ENCODE measurements at regions not wholly inside any gene's neighbourhood (a gene's known extent, or its start where the extent isn't known, plus 50 kb on each side); places are given as distances from the start of the nearest gene placed in this dataset.
"Not testable (repeated sequence)": the region's sequence is repeated elsewhere in the genome, so short reads cannot be mapped to it uniquely, and the experiment has no call there.

DNA sequence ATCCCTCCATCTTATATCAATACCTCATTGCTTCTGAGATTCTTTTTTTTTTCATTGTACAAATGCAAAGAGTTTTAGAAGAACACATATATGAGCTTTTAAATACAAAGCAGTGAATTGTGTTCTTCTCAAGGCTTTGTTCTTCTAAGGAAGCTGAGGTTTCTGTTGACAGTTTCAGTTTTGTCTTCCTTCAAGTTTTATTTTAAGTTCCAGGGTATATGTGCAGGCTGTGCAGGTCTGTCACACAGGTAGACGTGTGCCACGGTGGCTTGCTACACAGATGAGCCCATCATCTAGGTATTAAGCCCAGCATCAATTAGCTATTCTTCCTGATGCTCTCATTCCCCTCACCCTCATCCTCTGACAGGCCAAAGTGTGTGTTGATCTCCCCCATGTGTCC, 201.2 kb upstream of the DIPK2B start:
- WGBS (ENCODE audit: insufficient coverage): no CpG with 5 or more reads among the region's 2 CpGs
- Histone ChIP-seq H3K4me1 (ENCODE audit: control insufficient read depth in 1 of 2, insufficient read depth in 2 of 2, low read length in 2 of 2) (no peaks in the 10 kb centered on the region), H3K36me3 (replicated peaks in 1 of 2; ENCODE audit: control insufficient read depth in 1 of 2, insufficient read depth in 2 of 2, low read length in 2 of 2) (no peaks in the 10 kb centered on the region), H2AFZ (ENCODE audit: insufficient read depth, low read depth, low read length, poor library complexity, severe bottlenecking) (no peak overlapping the region), H3K27me3 (ENCODE audit: control insufficient read depth in 2 of 2, insufficient read depth in 2 of 2, low read length in 2 of 2) (no peaks in the 10 kb centered on the region), H3K4me2 (replicated peaks; ENCODE audit: extremely low read depth, low read length, poor library complexity, severe bottlenecking) (no peak overlapping the region), H3K27ac (ENCODE audit: low read depth in 1 of 2, low read length in 2 of 2) (no peak overlapping the region), H3K9me3 (replicated peaks in 1 of 2; ENCODE audit: control insufficient read depth in 1 of 2, insufficient read depth in 1 of 2, low read length in 2 of 2) (peaks cover 7 to 15% of the 10 kb centered on the region in 2 donors), H4K20me1 (ENCODE audit: insufficient read depth, low read length) (no peaks in the 10 kb centered on the region), H3K79me2 (ENCODE audit: insufficient read depth, low read length) (no peaks in the 10 kb centered on the region), H3K4me3 (replicated peaks in 1 of 3; ENCODE audit: low read depth in 2 of 3, low read length in 3 of 3) (no peak overlapping the region), H3K9ac (ENCODE audit: insufficient read depth, low read length, poor library complexity, severe bottlenecking) (no peak overlapping the region)
- intact Hi-C loops (cut with micrococcal nuclease): no loop called here
- DNase-seq: no peak
- TF ChIP-seq, protein P1, sequence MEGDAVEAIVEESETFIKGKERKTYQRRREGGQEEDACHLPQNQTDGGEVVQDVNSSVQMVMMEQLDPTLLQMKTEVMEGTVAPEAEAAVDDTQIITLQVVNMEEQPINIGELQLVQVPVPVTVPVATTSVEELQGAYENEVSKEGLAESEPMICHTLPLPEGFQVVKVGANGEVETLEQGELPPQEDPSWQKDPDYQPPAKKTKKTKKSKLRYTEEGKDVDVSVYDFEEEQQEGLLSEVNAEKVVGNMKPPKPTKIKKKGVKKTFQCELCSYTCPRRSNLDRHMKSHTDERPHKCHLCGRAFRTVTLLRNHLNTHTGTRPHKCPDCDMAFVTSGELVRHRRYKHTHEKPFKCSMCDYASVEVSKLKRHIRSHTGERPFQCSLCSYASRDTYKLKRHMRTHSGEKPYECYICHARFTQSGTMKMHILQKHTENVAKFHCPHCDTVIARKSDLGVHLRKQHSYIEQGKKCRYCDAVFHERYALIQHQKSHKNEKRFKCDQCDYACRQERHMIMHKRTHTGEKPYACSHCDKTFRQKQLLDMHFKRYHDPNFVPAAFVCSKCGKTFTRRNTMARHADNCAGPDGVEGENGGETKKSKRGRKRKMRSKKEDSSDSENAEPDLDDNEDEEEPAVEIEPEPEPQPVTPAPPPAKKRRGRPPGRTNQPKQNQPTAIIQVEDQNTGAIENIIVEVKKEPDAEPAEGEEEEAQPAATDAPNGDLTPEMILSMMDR (IDR thresholded peaks at IDR 0.05): no peak
- Mint-ChIP-seq H3K4me3 (no peak overlapping the region), H3K9me3 (peaks cover 0 to 17% (median 6%) of the 10 kb centered on the region in 7 donors), H3K36me3 (no peaks in the 10 kb centered on the region), H3K4me1 (no peaks in the 10 kb centered on the region), H3K27ac (no peak overlapping the region), H3K27me3 (ENCODE audit: low read depth in 3 of 3) (peaks cover 0 to 7% (median 0%) of the 10 kb centered on the region in 3 donors)

DNA sequence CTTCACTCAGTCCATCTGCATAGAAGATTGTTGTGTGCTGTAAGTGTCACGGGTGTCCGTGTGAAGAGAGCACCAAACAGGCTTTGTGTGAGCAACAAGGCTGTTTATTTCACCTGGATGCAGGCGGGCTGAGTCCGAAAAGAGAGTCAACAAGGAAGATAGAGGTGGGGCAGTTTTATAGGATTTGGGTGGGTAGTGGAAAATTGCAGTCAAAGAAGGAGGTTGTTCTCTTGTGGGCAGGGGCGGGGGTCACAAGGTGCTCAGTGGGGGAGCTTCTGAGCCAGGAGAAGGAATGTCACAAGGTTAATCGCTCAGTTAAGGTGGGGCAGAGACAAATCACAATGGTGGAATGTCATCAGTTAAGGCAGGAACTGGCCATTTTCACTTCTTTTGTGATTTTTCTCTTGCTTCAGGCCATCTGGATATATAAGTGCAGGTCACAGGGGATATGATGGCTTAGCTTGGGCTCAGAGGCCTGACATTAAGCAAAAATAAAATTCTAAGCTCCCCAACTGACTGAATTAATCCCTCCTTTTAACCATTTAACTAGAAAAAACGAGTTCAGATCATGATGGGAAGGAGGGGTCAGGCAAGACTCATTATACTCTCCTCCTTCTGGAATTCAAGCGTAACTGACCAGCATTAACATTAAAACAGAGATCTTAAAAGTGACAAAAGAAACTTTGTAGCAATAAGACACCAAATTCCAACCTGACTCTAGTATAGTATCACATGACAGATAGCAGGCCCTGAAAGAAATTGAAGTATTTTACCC, 200.5 kb upstream of the DIPK2B start:
- H3K36me3 Mint-ChIP-seq; DNase-seq; H3K4me2 ChIP-seq (replicated peaks; ENCODE audit: extremely low read depth, low read length, poor library complexity, severe bottlenecking); H3K4me1 Mint-ChIP-seq; H4K20me1 ChIP-seq (ENCODE audit: insufficient read depth, low read length); H3K27ac ChIP-seq (ENCODE audit: low read depth in 1 of 2, low read length in 2 of 2); H3K27me3 Mint-ChIP-seq (ENCODE audit: low read depth in 3 of 3); H3K4me3 ChIP-seq (replicated peaks in 1 of 3; ENCODE audit: low read depth in 2 of 3, low read length in 3 of 3); H3K36me3 ChIP-seq (replicated peaks in 1 of 2; ENCODE audit: control insufficient read depth in 1 of 2, insufficient read depth in 2 of 2, low read length in 2 of 2); H3K4me3 Mint-ChIP-seq; intact Hi-C loops (cut with micrococcal nuclease); H3K9ac ChIP-seq (ENCODE audit: insufficient read depth, low read length, poor library complexity, severe bottlenecking); H3K4me1 ChIP-seq (ENCODE audit: control insufficient read depth in 1 of 2, insufficient read depth in 2 of 2, low read length in 2 of 2); H3K27ac Mint-ChIP-seq; H3K27me3 ChIP-seq (ENCODE audit: control insufficient read depth in 2 of 2, insufficient read depth in 2 of 2, low read length in 2 of 2); H3K79me2 ChIP-seq (ENCODE audit: insufficient read depth, low read length); H2AFZ ChIP-seq (ENCODE audit: insufficient read depth, low read depth, low read length, poor library complexity, severe bottlenecking): not testable (repeated sequence)
- 100% methylated on average over 2 of the region's 8 CpGs for WGBS (ENCODE audit: insufficient coverage)
- peaks cover 14 to 21% of the 10 kb centered on the region in 2 donors for H3K9me3 ChIP-seq (replicated peaks in 1 of 2; ENCODE audit: control insufficient read depth in 1 of 2, insufficient read depth in 1 of 2, low read length in 2 of 2)
- H3K9me3 Mint-ChIP-seq: peaks cover 0 to 15% (median 8%) of the 10 kb centered on the region in 7 donors
